Breast epithelium (tissue), 3 donors: ENCODE measurements at regions not wholly inside any gene's neighbourhood (a gene's known extent, or its start where the extent isn't known, plus 50 kb on each side); places are given as distances from the start of the nearest gene placed in this dataset.

Experiments used
- POLR2A ChIP-seq: fragments of 450-650 bp; IDR thresholded peaks from one replicate; pipeline ENCODE4 v1.6.1; 2016; ENCODE audit warnings: antibody characterized with exemption, mild to moderate bottlenecking, moderate library complexity
- TF ChIP-seq, protein P1 (sequence below), 3 donors: fragments of 450-650 bp; IDR thresholded peaks; one replicate each; pipeline ENCODE4 v1.5.1; 2016 to 2017; ENCODE audit warnings: antibody characterized with exemption in 3 of 3, mild to moderate bottlenecking in 3 of 3, moderate library complexity in 3 of 3

DNA sequence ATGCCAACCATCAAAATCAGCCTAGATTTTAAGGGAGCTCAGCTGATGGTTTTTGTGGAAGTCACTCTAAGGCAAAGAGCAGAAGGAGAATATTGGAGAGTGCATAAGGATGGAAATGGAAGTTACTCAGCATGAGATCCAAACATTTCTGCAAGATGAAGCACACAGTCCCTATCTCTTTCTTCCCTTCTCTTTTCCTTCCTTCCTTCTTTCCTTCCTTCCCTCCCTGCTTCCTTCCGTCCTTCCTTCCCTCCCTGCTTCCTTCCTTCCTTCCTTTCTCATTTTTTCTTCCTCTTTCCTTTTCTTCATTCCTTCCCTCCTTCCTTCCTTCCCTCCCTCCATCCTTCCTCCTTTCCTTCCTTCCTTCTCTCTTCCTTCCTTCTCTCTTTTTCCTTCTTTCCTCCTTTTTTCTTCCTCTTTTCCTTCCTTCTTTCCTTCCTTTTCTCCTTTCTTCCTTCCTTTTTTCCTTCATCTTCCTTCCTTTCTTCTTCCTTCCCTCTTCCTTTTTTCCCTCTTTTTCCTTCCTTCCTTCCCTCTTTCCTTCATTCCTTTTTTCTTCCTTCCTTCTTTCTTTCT, 727.9 kb upstream of the CDH2 start:
- TF ChIP-seq, protein P1, sequence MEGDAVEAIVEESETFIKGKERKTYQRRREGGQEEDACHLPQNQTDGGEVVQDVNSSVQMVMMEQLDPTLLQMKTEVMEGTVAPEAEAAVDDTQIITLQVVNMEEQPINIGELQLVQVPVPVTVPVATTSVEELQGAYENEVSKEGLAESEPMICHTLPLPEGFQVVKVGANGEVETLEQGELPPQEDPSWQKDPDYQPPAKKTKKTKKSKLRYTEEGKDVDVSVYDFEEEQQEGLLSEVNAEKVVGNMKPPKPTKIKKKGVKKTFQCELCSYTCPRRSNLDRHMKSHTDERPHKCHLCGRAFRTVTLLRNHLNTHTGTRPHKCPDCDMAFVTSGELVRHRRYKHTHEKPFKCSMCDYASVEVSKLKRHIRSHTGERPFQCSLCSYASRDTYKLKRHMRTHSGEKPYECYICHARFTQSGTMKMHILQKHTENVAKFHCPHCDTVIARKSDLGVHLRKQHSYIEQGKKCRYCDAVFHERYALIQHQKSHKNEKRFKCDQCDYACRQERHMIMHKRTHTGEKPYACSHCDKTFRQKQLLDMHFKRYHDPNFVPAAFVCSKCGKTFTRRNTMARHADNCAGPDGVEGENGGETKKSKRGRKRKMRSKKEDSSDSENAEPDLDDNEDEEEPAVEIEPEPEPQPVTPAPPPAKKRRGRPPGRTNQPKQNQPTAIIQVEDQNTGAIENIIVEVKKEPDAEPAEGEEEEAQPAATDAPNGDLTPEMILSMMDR (IDR thresholded peaks at IDR 0.05) = no peak
- no peak for TF ChIP-seq POLR2A
